H9 (cell line): ENCODE measurements at regions not wholly inside any gene's neighbourhood (a gene's known extent, or its start where the extent isn't known, plus 50 kb on each side); places are given as distances from the start of the nearest gene placed in this dataset.

Source experiments
- DNase-seq: peaks from one replicate; pipeline ENCODE4 v3.0.0-alpha.2; 2017
- H2AFZ ChIP-seq: one replicate; pipeline ENCODE4 v1.6.1; 2013; ENCODE audit warnings: mild to moderate bottlenecking, low read length, control low read depth, moderate library complexity
- H2AK5ac ChIP-seq: 2 replicates; pipeline ENCODE4 v1.6.1; 2013; ENCODE audit warnings: low read length, control low read depth, mixed read lengths; ENCODE audit not compliant: insufficient read length
- H2BK120ac ChIP-seq: one replicate; pipeline ENCODE4 v1.6.1; 2013; ENCODE audit warnings: low read depth, mild to moderate bottlenecking, low read length, control low read depth, inconsistent platforms; ENCODE audit not compliant: poor library complexity, severe bottlenecking
- H2BK12ac ChIP-seq: 2 replicates; pipeline ENCODE4 v1.6.1; 2013; ENCODE audit warnings: low read length, control low read depth, mixed read lengths, low read depth; ENCODE audit not compliant: insufficient read length
- H2BK15ac ChIP-seq: 2 replicates; pipeline ENCODE4 v1.6.1; 2013; ENCODE audit warnings: low read depth, low read length, control low read depth
- H2BK20ac ChIP-seq: one replicate; pipeline ENCODE4 v1.6.1; 2013; ENCODE audit warnings: low read depth, mild to moderate bottlenecking, low read length, control low read depth, inconsistent platforms; ENCODE audit not compliant: poor library complexity, severe bottlenecking
- H2BK5ac ChIP-seq: 2 replicates; pipeline ENCODE4 v1.6.1; 2013; ENCODE audit warnings: low read length, control low read depth, mixed read lengths; ENCODE audit not compliant: insufficient read length
- H3K14ac ChIP-seq: 2 replicates; pipeline ENCODE4 v1.6.1; 2013; ENCODE audit warnings: low read length, control low read depth; ENCODE audit not compliant: insufficient read depth
- H3K18ac ChIP-seq: 2 replicates; pipeline ENCODE4 v1.6.1; 2013; ENCODE audit warnings: low read depth, mild to moderate bottlenecking, mixed read lengths, low read length, control low read depth; ENCODE audit not compliant: insufficient read length
- H3K23ac ChIP-seq: 2 replicates; pipeline ENCODE4 v1.6.1; 2013; ENCODE audit warnings: low read length, control low read depth, mixed read lengths, low read depth; ENCODE audit not compliant: insufficient read length
- H3K23me2 ChIP-seq: 2 replicates; pipeline ENCODE4 v1.6.1; 2013; ENCODE audit warnings: low read depth, mild to moderate bottlenecking, mixed read lengths, low read length, control low read depth; ENCODE audit not compliant: insufficient read length, poor library complexity, severe bottlenecking
- H3K27ac ChIP-seq: 2 replicates; pipeline ENCODE4 v1.5.1; 2013; ENCODE audit warnings: low read length, control low read depth, mixed read lengths, low read depth; ENCODE audit not compliant: insufficient read length
- H3K27me3 ChIP-seq: 2 replicates; pipeline ENCODE4 v1.6.1; 2013; ENCODE audit warnings: low read length, control low read depth, inconsistent platforms; ENCODE audit not compliant: insufficient read depth
- H3K4ac ChIP-seq: 2 replicates; pipeline ENCODE4 v1.6.1; 2013; ENCODE audit warnings: low read depth, mild to moderate bottlenecking, control low read depth, inconsistent platforms, low read length, moderate library complexity
- H3K4me1 ChIP-seq: 2 replicates; pipeline ENCODE4 v1.6.1; 2013; ENCODE audit warnings: low read length, control low read depth, inconsistent platforms; ENCODE audit not compliant: insufficient read depth
- H3K4me2 ChIP-seq: 2 replicates; pipeline ENCODE4 v1.6.1; 2013; ENCODE audit warnings: low read length, control low read depth, mixed read lengths; ENCODE audit not compliant: insufficient read length, insufficient read depth
- H3K56ac ChIP-seq: 2 replicates; pipeline ENCODE4 v1.6.1; 2013; ENCODE audit warnings: low read depth, mild to moderate bottlenecking, mixed read lengths, low read length, control low read depth; ENCODE audit not compliant: insufficient read length
- H3K79me1 ChIP-seq: 2 replicates; pipeline ENCODE4 v1.6.1; 2013; ENCODE audit warnings: low read depth, mild to moderate bottlenecking, moderate library complexity, low read length, control low read depth, inconsistent platforms; ENCODE audit not compliant: insufficient read depth, poor library complexity, severe bottlenecking
- H3K79me2 ChIP-seq: 2 replicates; pipeline ENCODE4 v1.6.1; 2013; ENCODE audit warnings: low read length, control low read depth, inconsistent platforms; ENCODE audit not compliant: insufficient read depth
- H3K9ac ChIP-seq: 2 replicates; pipeline ENCODE4 v1.6.1; 2013; ENCODE audit warnings: low read length, control low read depth, mixed read lengths; ENCODE audit not compliant: insufficient read length; ENCODE audit errors: extremely low read depth
- H3K9me3 ChIP-seq: one replicate; pipeline ENCODE4 v1.6.1; 2013; ENCODE audit warnings: low read depth, low read length, inconsistent platforms; ENCODE audit not compliant: control insufficient read depth
- H3T11ph ChIP-seq: one replicate; pipeline ENCODE4 v1.6.1; 2013; ENCODE audit warnings: mild to moderate bottlenecking, low read length, control low read depth, inconsistent platforms
- H4K20me1 ChIP-seq: one replicate; pipeline ENCODE4 v1.6.1; 2013; ENCODE audit not compliant: control insufficient read depth, insufficient read length, insufficient read depth
- H4K5ac ChIP-seq: 2 replicates; pipeline ENCODE4 v1.6.1; 2013; ENCODE audit warnings: low read depth, mild to moderate bottlenecking, mixed read lengths, low read length, control low read depth; ENCODE audit not compliant: insufficient read length
- H4K8ac ChIP-seq: replicated peaks from 2 replicates; pipeline ENCODE4 v1.6.1; 2013; ENCODE audit warnings: low read length, control low read depth, mixed read lengths, low read depth; ENCODE audit not compliant: insufficient read length
- H4K91ac ChIP-seq: 2 replicates; pipeline ENCODE4 v1.6.1; 2013; ENCODE audit warnings: low read depth, mild to moderate bottlenecking, moderate library complexity, mixed read lengths, low read length, control low read depth; ENCODE audit not compliant: insufficient read length
- H3K27ac Mint-ChIP-seq, 3 experiments: 2 replicates in 2 of 3; 3 replicates in 1 of 3; pipeline ENCODE4 v1.8.0; 2020 to 2021; ENCODE audit warnings: mixed read lengths in 3 of 3, mild to moderate bottlenecking in 1 of 3, moderate library complexity in 1 of 3
- H3K27me3 Mint-ChIP-seq: 2 replicates; pipeline ENCODE4 v1.8.0; 2021; ENCODE audit warnings: low read depth, mild to moderate bottlenecking, moderate library complexity, mixed read lengths
- H3K36me3 Mint-ChIP-seq, 3 experiments: 2 replicates in 2 of 3; 3 replicates in 1 of 3; pipeline ENCODE4 v1.8.0; 2020 to 2021; ENCODE audit warnings: low read depth in 3 of 3, mixed read lengths in 3 of 3; ENCODE audit not compliant: insufficient read depth in 1 of 3
- H3K4me1 Mint-ChIP-seq, 2 experiments: 2 replicates each; pipeline ENCODE4 v1.8.0; 2020; ENCODE audit warnings: mixed read lengths in 2 of 2
- H3K4me3 Mint-ChIP-seq, 2 experiments: 2 replicates in 1 of 2; 3 replicates in 1 of 2; pipeline ENCODE4 v1.8.0; 2020 to 2021; ENCODE audit warnings: mild to moderate bottlenecking in 2 of 2, mixed read lengths in 2 of 2, moderate library complexity in 1 of 2
- H3K9me3 Mint-ChIP-seq, 2 experiments: 2 replicates in 1 of 2; 3 replicates in 1 of 2; pipeline ENCODE4 v1.8.0; 2020; ENCODE audit warnings: mild to moderate bottlenecking in 2 of 2, mixed read lengths in 2 of 2, moderate library complexity in 1 of 2
- CTCF ChIP-seq: fragments of 200-600 bp; sonication (generic); conservative IDR thresholded peaks from 3 replicates; pipeline ENCODE4 v1.8.0; 2021; ENCODE audit warnings: antibody characterized with exemption, mild to moderate bottlenecking
- WGBS: extraction: QIAGEN DNeasy Blood & Tissue Kit; methylation state at CpG from one replicate; pipeline ENCODE4 v1.1.7; 2013; ENCODE audit warnings: missing lambda C conversion rate, low lambda C conversion rate, mixed read lengths; ENCODE audit not compliant: insufficient read length; ENCODE audit errors: extremely low coverage; 5-methylcytosine and 5-hydroxymethylcytosine counted together

- Histone ChIP-seq H3K4ac (no peak overlapping the region), H3K79me2 (no peaks in the 10 kb centered on the region), H3K23me2 (no peaks in the 10 kb centered on the region), H3K56ac (no peak overlapping the region), H3K27ac (no peak overlapping the region), H4K91ac (no peak overlapping the region), H4K20me1 (no peaks in the 10 kb centered on the region), H4K8ac (no peak overlapping the region), H3K9me3 (peaks cover 15% of the 10 kb centered on the region), H2BK5ac (no peak overlapping the region), H3K79me1 (no peaks in the 10 kb centered on the region), H3K23ac (no peak overlapping the region), H2BK120ac (no peak overlapping the region), H3K14ac (no peak overlapping the region), H4K5ac (no peak overlapping the region), H3K4me1 (no peaks in the 10 kb centered on the region), H3K9ac (no peak overlapping the region), H3K18ac (no peak overlapping the region), H2AFZ (no peak overlapping the region), H2BK15ac (no peak overlapping the region), H3K4me2 (no peak overlapping the region), H2BK12ac (no peak overlapping the region), H2BK20ac (no peak overlapping the region), H2AK5ac (no peak overlapping the region), H3T11ph (no peak overlapping the region), H3K27me3 (no peaks in the 10 kb centered on the region)
- Mint-ChIP-seq H3K27me3 (no peaks in the 10 kb centered on the region), H3K4me1 (peaks cover 7 to 8% of the 10 kb centered on the region in 2 experiments), H3K36me3 (peaks cover 18 to 27% (median 27%) of the 10 kb centered on the region in 3 experiments), H3K4me3 (no peak overlapping the region), H3K27ac (no peak overlapping the region), H3K9me3 (peaks cover 30 to 33% of the 10 kb centered on the region in 2 experiments)
- WGBS: no CpG with 5 or more reads among the region's 3 CpGs
- no peak for DNase-seq
- no peak for TF ChIP-seq CTCF
These were observed 368.3 kb upstream of the GNPDA2 start for GRCh38 chr4:45094684-45095083.
